Subcutaneous abdominal adipose tissue (tissue), 5 donors: ENCODE measurements at regions not wholly inside any gene's neighbourhood (a gene's known extent, or its start where the extent isn't known, plus 50 kb on each side); places are given as distances from the start of the nearest gene placed in this dataset.

Source experiments
- H3K27ac ChIP-seq: one replicate; pipeline ENCODE4 v1.7.0; 2013; ENCODE audit warnings: low read depth, mild to moderate bottlenecking, inconsistent platforms, low read length, moderate library complexity
- H3K27me3 ChIP-seq, 5 donors: one replicate each; pipeline ENCODE4 v1.7.0; 2013; ENCODE audit warnings: low read length in 5 of 5, inconsistent platforms in 1 of 5; ENCODE audit not compliant: control insufficient read depth in 5 of 5, insufficient read depth in 4 of 5
- H3K36me3 ChIP-seq, 5 donors: one replicate each; pipeline ENCODE4 v1.7.0; 2013; ENCODE audit warnings: low read length in 5 of 5; ENCODE audit not compliant: control insufficient read depth in 5 of 5, insufficient read depth in 5 of 5
- H3K4me1 ChIP-seq, 5 donors: one replicate each; pipeline ENCODE4 v1.7.0; 2013; ENCODE audit warnings: low read length in 5 of 5, mild to moderate bottlenecking in 3 of 5, moderate library complexity in 1 of 5; ENCODE audit not compliant: control insufficient read depth in 5 of 5, insufficient read depth in 5 of 5
- H3K4me3 ChIP-seq, 5 donors: one replicate each; pipeline ENCODE4 v1.7.0; 2013; ENCODE audit warnings: low read length in 5 of 5, low read depth in 1 of 5
- H3K9ac ChIP-seq, 5 donors: one replicate each; pipeline ENCODE4 v1.7.0; 2013; ENCODE audit warnings: low read length in 5 of 5, mild to moderate bottlenecking in 4 of 5, moderate library complexity in 3 of 5
- H3K9me3 ChIP-seq, 5 donors: one replicate each; pipeline ENCODE4 v1.7.0; 2013; ENCODE audit warnings: low read length in 5 of 5; ENCODE audit not compliant: control insufficient read depth in 5 of 5
- donor health status: healthy.
- donor health status: healthy.
- donor health status: healthy.
- donor health status: healthy.
- donor health status: healthy.

DNA sequence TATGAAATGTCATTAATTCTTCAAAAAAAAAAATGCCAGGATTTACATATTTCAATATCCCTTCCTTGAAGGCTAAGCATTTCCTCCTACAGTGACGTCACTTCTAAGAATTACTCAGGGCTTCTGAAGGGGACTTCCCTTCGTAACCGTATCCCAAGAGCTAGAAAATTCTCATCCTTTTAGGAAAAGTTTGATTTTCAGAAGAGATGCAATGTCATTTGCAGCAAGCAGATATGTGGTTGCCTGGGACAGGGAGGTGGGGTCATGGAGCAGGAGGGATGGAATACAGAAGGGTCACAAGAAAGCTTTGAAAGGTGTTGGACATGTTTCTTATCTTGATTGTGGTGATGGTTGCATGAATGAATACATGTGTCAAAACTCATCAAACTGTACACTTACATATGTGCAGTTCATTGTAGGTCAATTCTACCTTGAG is 97.0 kb upstream of the ATL2 start:
- Histone ChIP-seq H3K9me3 (no peaks in the 10 kb centered on the region), H3K9ac (no peak overlapping the region), H3K27ac (no peak overlapping the region), H3K27me3 (no peaks in the 10 kb centered on the region), H3K4me1 (peaks cover 0 to 17% (median 0%) of the 10 kb centered on the region in 5 donors), H3K36me3 (no peaks in the 10 kb centered on the region), H3K4me3 (no peak overlapping the region)

DNA sequence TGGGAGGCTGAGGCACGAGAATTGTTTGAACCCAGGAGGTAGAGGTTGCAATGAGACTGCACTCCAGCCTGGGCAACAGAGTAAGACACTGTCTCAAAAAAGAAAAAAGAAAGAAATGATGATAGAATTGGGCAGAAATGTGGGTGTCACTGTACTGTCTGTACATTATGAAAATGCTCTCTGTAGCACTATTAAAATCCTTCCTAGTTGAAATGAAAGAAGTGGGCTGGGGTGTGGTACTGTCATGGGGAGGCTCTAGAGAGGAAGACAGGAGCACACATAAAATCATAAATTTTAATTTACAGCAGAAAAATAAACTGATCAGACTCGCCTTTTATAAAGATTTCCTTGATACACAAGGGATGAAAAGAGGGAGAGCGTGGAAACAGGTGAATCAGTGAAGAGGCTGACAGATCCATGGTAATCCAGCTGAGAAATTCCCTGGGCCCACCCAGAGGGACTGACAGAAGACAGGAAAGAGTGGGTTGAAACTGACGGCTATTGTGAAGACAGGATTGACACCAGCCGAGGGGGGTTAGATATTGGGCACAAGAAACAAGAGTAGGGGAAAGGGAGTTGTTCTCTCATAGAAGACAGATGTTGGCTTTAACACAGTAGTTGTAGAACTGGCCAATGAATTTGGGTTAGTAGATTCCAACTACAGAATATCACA is 96.4 kb upstream of the ATL2 start:
- no peaks in the 10 kb centered on the region for H3K9me3 ChIP-seq
- H3K27ac ChIP-seq, result no peak overlapping the region
- H3K4me3 ChIP-seq, result no peak overlapping the region
- no peaks in the 10 kb centered on the region for H3K36me3 ChIP-seq
- H3K4me1 ChIP-seq, result peaks cover 0 to 17% (median 0%) of the 10 kb centered on the region in 5 donors
- no peaks in the 10 kb centered on the region for H3K27me3 ChIP-seq
- H3K9ac ChIP-seq, result no peak overlapping the region

DNA sequence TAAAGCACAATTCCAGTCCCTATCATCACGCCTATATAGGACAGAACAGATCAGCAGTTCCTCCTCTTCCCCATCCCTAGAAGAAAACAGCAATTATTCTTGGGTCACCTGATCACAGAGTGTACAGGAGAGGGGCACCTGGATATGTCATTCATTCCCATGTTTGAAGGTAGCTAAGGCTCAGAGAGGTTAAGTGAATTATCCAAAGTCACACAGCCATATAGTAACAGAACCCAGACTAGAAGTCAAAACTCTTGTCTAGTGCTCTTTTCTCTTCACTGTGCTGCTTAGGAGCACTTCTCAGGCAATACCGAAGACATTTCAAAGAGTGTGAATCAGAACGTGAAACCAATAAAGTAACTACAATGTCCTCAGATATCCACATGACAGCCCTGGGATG is 93.0 kb upstream of the ATL2 start:
- Histone ChIP-seq H3K4me1 (peaks cover 0 to 27% (median 0%) of the 10 kb centered on the region in 5 donors), H3K4me3 (no peak overlapping the region), H3K9me3 (no peaks in the 10 kb centered on the region), H3K27ac (no peak overlapping the region), H3K9ac (no peak overlapping the region), H3K27me3 (no peaks in the 10 kb centered on the region), H3K36me3 (no peaks in the 10 kb centered on the region)

DNA sequence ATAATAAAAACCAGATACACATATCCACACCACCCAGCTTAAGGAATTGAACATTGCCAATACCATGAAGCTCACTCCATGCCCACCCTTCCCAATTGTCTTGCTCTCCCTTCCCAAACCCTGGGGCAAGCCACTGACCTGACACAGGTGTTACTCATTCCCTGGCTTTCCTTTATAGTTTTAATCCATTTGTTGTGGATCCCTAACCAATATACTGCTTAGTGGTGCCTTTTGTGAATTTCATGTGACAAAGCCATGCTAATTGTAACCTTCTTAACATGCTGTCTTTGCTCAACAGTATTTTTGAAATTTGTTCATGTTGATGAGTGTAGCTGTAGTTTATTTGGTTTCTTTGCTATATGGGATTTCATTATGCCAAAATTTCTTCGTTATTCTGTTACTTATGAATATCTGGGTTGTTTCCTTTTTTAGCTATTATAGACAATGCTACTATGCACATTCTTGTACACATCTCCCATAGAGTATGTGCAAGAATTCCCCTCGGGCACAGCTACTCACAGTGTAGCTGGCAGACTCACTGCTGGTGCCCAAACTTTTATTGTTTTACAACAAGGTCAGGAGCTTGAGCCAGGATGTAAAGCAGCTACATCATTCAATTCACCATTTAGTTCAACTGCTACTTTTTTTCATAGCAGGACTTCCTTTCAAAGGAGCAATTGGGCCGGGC is 90.8 kb upstream of the ATL2 start:
- Histone ChIP-seq H3K4me1 (peaks cover 0 to 20% (median 0%) of the 10 kb centered on the region in 5 donors), H3K4me3 (no peak overlapping the region), H3K36me3 (no peaks in the 10 kb centered on the region), H3K27me3 (no peaks in the 10 kb centered on the region), H3K9me3 (no peaks in the 10 kb centered on the region), H3K27ac (no peak overlapping the region), H3K9ac (no peak overlapping the region)

DNA sequence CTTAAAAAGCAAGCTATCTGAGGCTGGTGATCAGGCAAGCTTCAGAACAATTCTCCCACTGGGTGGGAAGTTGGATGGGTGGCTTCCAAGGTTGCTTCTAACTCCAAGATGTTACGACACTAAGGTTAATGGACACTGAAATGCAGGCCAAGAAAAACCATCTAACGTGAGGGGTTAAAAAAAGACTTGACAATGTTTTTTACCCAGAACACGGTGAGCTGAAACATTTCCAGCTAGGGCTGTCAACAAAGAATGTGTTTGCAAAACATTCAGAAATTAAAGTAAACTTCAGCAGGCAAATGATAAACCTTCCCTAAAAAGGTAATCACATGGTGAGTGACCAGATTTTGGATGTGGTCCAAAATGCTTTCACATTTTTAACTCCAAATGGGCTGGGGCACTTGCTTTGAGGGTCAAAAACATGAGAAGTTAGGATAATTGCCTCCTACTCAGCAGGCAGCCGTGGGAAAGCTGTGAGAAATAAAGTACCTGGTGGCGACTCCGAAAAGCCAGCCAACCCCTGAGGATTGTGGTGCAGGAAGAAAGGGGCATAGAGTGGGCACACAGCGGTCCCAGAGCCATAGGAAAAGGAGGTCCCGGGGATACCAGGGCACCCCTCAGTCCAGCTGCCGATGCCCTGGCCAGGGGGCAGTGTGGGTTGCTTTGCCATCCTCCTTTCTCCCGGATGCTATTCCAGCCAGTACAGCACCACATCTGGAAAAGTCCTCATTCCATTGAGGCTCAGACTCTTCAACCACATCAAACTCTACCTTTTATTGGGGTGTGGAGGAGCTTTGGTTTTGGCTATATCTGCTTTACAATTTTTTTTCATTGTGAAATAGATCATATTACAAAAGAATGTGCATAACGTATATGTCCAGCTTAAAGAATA is 90.0 kb upstream of the ATL2 start:
- Histone ChIP-seq H3K27ac (no peak overlapping the region), H3K27me3 (no peaks in the 10 kb centered on the region), H3K36me3 (no peaks in the 10 kb centered on the region), H3K9me3 (no peaks in the 10 kb centered on the region), H3K4me3 (no peak overlapping the region), H3K9ac (peak overlapping the region in 1 of 5 donors; percentile 17), H3K4me1 (peaks cover 0 to 20% (median 0%) of the 10 kb centered on the region in 5 donors)

DNA sequence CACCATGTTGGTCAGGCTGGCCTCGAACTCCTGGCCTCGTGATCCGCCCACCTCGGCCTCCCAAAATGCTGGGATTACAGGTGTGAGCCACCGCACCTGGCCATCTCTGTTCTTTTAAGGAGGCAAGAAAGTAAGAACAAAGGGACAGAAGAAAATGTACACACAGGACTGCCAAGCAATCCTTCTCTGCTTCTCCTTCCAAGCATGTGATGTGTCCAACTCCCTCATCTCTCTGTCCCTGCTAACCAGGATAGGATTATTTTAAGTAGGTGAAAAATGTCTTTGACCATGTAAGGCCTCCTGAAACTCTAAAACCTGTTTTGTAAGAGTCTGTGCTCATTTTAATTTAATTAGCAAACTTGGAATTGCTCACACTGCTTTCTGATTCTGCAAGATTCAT is 89.3 kb upstream of the ATL2 start:
- Histone ChIP-seq H3K4me1 (peaks cover 0 to 20% (median under 1%) of the 10 kb centered on the region in 5 donors), H3K4me3 (no peak overlapping the region), H3K27me3 (no peaks in the 10 kb centered on the region), H3K27ac (no peak overlapping the region), H3K9me3 (no peaks in the 10 kb centered on the region), H3K36me3 (no peaks in the 10 kb centered on the region), H3K9ac (no peak overlapping the region)

DNA sequence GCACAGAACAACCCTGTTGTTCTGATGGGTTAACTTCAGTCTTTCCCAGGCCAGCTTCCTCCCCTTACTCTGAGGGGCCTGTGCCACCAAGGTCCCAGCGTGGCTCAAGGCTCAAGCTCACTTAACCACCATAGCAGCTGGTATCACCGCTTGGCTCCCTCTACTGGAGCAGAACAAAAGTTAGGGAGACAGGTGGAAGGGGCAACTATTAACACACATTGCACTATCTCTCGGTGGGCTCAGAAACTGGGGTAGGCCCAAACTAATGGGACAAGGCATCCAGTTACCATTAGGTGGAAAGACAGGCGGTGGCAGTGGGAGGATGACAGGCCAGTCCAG is 88.7 kb upstream of the ATL2 start:
- no peaks in the 10 kb centered on the region for H3K27me3 ChIP-seq
- no peaks in the 10 kb centered on the region for H3K9me3 ChIP-seq
- H3K27ac ChIP-seq, result no peak overlapping the region
- peaks cover 0 to 20% (median 4%) of the 10 kb centered on the region in 5 donors for H3K4me1 ChIP-seq
- H3K9ac ChIP-seq, result no peak overlapping the region
- H3K4me3 ChIP-seq, result no peak overlapping the region
- no peaks in the 10 kb centered on the region for H3K36me3 ChIP-seq

DNA sequence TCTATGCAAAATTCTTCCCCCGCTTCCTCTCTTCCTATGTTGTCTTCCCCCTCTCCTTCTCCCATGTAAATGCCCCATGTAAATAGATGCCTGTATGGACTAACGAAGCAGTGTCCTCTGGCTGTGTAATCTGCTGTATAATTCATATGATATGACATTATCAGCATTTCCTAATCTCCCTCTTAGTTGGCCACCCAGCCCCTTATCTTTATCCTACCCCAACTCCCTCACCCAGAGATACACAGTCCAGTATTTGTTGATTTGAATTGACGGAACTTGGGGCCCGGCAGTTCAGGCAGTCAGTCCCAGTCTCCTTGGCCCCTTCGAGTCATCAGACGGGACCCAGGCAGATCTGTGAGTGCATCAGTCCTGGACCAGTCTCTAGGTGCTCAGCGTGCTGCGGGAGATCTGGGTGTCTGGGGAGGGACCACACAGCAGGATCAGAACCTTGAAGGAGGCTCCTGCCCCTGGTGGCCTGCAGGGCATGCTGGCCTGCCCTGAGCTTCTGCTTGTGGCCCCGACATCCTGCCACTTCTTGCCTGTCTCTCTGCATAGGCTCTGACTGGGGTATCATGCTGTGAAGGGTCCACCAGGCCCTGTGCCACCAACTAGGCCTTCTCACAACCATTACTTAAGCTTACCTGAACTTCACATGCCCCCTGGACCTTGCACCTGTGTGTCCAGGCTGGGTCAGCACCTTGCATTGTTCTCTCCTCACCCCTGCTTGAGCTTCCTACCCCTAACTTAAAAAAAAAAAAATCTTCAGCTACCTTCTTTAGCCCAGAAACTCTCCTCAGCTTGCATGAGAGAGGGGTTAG is 88.1 kb upstream of the ATL2 start:
- H3K36me3 ChIP-seq, result no peaks in the 10 kb centered on the region
- H3K9ac ChIP-seq, result no peak overlapping the region
- H3K27ac ChIP-seq, result no peak overlapping the region
- H3K4me3 ChIP-seq, result no peak overlapping the region
- H3K9me3 ChIP-seq, result no peaks in the 10 kb centered on the region
- H3K27me3 ChIP-seq, result no peaks in the 10 kb centered on the region
- H3K4me1 ChIP-seq, result peaks cover 0 to 20% (median 4%) of the 10 kb centered on the region in 5 donors

DNA sequence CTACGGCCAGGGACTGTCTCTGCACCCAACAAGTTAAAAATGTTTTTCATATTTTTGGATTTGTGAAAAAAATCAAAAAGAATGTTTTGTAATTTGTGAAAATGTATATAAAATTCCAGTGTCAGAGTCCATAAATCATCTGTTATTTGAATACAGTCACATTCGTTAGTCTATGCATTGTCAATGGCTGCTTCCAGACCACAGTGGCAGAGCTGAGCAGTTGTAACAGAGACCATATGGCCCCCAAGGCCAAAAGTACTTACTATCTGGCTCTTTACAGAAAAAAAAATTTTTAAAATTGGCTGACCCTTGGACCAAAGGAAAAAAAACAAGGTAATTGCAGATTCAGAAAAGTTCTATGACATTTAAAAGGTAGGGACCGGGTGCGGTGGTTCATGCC is 86.7 kb upstream of the ATL2 start:
- no peaks in the 10 kb centered on the region for H3K9me3 ChIP-seq
- H3K27ac ChIP-seq, result no peak overlapping the region
- H3K36me3 ChIP-seq, result no peaks in the 10 kb centered on the region
- H3K9ac ChIP-seq, result no peak overlapping the region
- H3K4me1 ChIP-seq, result peaks cover 0 to 10% (median 4%) of the 10 kb centered on the region in 5 donors
- no peak overlapping the region for H3K4me3 ChIP-seq
- no peaks in the 10 kb centered on the region for H3K27me3 ChIP-seq
